Choroid plexus epithelial cell (primary cell): ENCODE measurements at regions not wholly inside any gene's neighbourhood (a gene's known extent, or its start where the extent isn't known, plus 50 kb on each side); places are given as distances from the start of the nearest gene placed in this dataset.

Experiments
- DNase-seq: peaks from one replicate; pipeline ENCODE4 v3.0.0-alpha.2; 2010; ENCODE audit warnings: low read depth
- H3K4me3 ChIP-seq: 2 replicates; pipeline ENCODE4 v1.5.1; 2011; ENCODE audit warnings: low read depth, mild to moderate bottlenecking, control low read depth, low read length, moderate library complexity
- CTCF ChIP-seq: conservative IDR thresholded peaks from 2 replicates; pipeline ENCODE4 v1.5.1; 2011; ENCODE audit warnings: low read depth, mild to moderate bottlenecking, control low read depth, inconsistent platforms, low read length, moderate library complexity

GRCh38 chr12:127550271-127550670 is 716.7 kb upstream of the TMEM132C start:
- no peak overlapping the region for H3K4me3 ChIP-seq
- DNase-seq: no peak
- no peak for TF ChIP-seq CTCF

GRCh38 chr12:127552838-127553237 is 714.1 kb upstream of the TMEM132C start:
- no peak overlapping the region for H3K4me3 ChIP-seq

GRCh38 chr12:127555071-127555470 is 711.9 kb upstream of the TMEM132C start:
- no peak for DNase-seq
- H3K4me3 ChIP-seq: no peak overlapping the region
- no peak for TF ChIP-seq CTCF

More at GRCh38 chr12:127552838-127553237, 714.1 kb upstream of the TMEM132C start:
- TF ChIP-seq CTCF: no peak
- no peak for DNase-seq

- DNase-seq: no peak
- H3K4me3 ChIP-seq: no peak overlapping the region
- no peak for TF ChIP-seq CTCF
Measured at GRCh38 chr12:127556231-127556886, 710.6 kb upstream of the TMEM132C start.

GRCh38 chr12:127558361-127558760 is 708.6 kb upstream of the TMEM132C start:
- H3K4me3 ChIP-seq: no peak overlapping the region
- DNase-seq: no peak
- TF ChIP-seq CTCF: no peak

GRCh38 chr12:127559349-127560040 is 707.5 kb upstream of the TMEM132C start:
- TF ChIP-seq CTCF: peak; percentile 82
- DNase-seq: peak; percentile 96
- no peak overlapping the region for H3K4me3 ChIP-seq

GRCh38 chr12:127560041-127560478 is 706.9 kb upstream of the TMEM132C start:
- no peak for DNase-seq
- TF ChIP-seq CTCF: no peak

More at GRCh38 chr12:127560041-127560478, 706.9 kb upstream of the TMEM132C start:
- no peak overlapping the region for H3K4me3 ChIP-seq
